CD4-positive, alpha-beta T cell treated with Interleukin-10 for 1 hour (primary cell): ENCODE measurements at regions not wholly inside any gene's neighbourhood (a gene's known extent, or its start where the extent isn't known, plus 50 kb on each side); places are given as distances from the start of the nearest gene placed in this dataset.

Source experiments
- DNase-seq: peaks from one replicate; pipeline ENCODE4 v3.0.0-alpha.2; 2020

DNA sequence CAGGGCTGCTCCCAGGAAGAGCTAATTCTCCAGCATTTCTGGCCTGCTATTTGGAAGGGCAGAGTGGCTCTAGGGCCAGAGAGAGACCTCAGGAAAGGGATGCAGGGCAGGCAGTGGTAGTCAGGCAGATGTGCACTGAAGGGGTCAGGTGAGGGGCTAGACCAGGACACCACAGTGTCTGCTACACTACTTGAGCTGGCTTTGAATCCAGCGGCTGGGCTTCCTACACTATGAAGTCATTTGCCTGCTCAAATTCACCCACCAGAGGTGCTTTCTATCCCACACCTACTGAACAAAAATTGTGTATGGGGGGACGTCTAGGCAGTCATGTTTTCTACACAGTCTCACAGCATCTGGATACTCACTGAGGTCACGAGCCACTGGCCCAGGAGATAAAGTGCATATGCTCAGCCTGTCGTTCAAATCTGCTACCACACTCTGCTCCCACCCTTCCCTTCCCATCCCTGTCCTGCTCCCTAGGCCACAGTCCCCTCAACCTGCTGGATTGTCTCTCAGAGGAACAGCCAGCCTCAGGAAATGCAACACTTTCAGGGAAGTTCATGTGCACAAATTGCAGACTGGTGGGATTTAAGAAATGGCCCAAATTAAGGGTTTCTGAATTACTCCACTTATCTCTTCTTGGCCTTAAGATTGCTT is 49.9 kb upstream of the SLC6A11 start:
- DNase-seq: no peak
